GM21786 (cell line): ENCODE measurements at regions not wholly inside any gene's neighbourhood (a gene's known extent, or its start where the extent isn't known, plus 50 kb on each side); places are given as distances from the start of the nearest gene placed in this dataset.

Source experiments
- ATAC-seq: cut with Tn5 transposase; IDR thresholded peaks from one replicate; pipeline ENCODE4 v1.9.1; 2021; ENCODE audit not compliant: unreplicated experiment

- ATAC-seq: no peak
Measured at GRCh38 chr5:17160756-17161040, 56.7 kb upstream of the BASP1 start.

GRCh38 chr5:17161662-17162061 lies 55.8 kb upstream of the BASP1 start:
- no peak for ATAC-seq

GRCh38 chr5:17163221-17163620 lies 54.2 kb upstream of the BASP1 start:
- no peak for ATAC-seq

GRCh38 chr5:17167171-17167891 lies 50.1 kb upstream of the BASP1 start:
- no peak for ATAC-seq
